HG02973 (cell line): ENCODE measurements at regions not wholly inside any gene's neighbourhood (a gene's known extent, or its start where the extent isn't known, plus 50 kb on each side); places are given as distances from the start of the nearest gene placed in this dataset.

ENCODE experiments used
- ATAC-seq: cut with Tn5 transposase; IDR thresholded peaks from one replicate; pipeline ENCODE4 v1.9.1; 2021; ENCODE audit warnings: moderate library complexity; ENCODE audit not compliant: unreplicated experiment

DNA sequence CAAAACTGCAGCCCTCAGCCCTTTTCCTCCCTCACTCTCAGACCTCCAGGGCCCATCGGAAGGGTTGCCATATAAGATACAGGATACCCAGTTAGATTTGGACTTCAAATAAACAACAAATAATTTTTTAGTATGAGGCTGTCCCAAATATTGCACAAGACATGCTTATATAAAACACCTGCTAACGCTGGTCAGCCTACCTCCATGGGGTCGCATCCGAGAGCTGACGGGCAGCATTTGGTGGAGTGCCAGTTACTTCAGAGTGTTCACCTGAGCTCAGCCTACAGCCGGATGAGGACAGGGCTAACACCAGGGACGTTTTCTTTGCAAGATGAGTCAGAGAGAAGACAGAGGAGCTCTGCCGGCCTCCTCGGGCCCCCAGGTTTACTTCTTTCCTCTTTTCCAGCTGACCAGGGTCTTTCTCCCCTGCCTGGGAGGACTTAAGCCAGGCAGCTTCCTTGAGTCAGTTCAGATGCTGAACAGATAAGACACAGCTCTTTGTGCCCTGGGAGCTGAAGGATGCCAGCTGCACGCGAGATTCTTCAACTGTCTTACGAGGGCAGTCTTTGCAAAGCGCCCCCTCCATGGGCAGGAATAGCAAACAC, 141.2 kb upstream of the KCNG1 start:
- no peak for ATAC-seq

- no peak for ATAC-seq
These were observed 139.1 kb upstream of the KCNG1 start for GRCh38 chr20:51162015-51162414.

DNA sequence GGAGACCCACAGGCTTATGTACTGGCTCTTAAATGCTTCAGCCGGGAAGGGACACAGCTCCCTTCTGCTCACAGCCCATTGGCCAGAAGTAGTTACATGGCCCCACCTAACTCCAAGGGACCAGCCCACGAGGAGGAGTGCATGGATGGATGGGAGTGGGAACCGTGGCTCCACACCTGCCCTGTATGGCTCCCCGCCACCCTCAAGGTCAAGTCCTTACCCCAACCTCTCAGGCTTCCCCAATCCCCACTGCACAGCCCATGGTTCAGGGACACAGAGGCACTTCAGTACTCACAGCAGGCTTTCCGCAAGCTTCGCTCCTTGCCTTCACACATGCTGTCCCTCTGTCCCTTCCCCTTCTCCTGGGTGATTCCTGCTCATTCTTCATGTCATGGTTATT, 137.9 kb upstream of the KCNG1 start:
- no peak for ATAC-seq

GRCh38 chr20:51159981-51160380, 137.1 kb upstream of the KCNG1 start:
- no peak for ATAC-seq

GRCh38 chr20:51159303-51159702, 136.4 kb upstream of the KCNG1 start:
- no peak for ATAC-seq

- ATAC-seq: no peak
These were observed 135.3 kb upstream of the KCNG1 start for GRCh38 chr20:51158226-51158625.

GRCh38 chr20:51156041-51156982, 133.4 kb upstream of the KCNG1 start:
- ATAC-seq: no peak

GRCh38 chr20:51154708-51155690, 132.1 kb upstream of the KCNG1 start:
- ATAC-seq: no peak

GRCh38 chr20:51153867-51154707, 131.2 kb upstream of the KCNG1 start:
- no peak for ATAC-seq

DNA sequence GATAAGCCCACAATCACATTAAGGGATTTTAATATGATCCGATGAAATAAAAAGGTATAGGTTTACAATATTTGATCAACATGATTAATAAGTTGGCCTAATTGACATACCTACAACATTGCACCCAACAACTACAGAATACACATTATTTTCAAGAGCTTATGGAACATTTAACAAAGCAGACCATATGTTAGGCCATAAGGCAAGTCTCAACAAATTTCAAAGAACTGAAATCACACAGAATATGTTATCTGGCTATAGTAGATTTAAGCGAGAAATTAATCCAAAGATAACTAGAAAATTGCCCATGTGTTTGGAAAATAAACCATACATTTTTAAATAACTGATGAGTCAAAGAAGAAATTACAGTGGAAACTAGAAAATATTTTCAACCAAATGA, 126.0 kb upstream of the KCNG1 start:
- no peak for ATAC-seq

GRCh38 chr20:51144476-51144875, 121.6 kb upstream of the KCNG1 start:
- ATAC-seq: no peak

GRCh38 chr20:51143652-51144051, 120.7 kb upstream of the KCNG1 start:
- ATAC-seq: no peak

- ATAC-seq: no peak
These were observed 119.5 kb upstream of the KCNG1 start for GRCh38 chr20:51142448-51142847.

- no peak for ATAC-seq
These were observed 117.8 kb upstream of the KCNG1 start for GRCh38 chr20:51140671-51141070.

DNA sequence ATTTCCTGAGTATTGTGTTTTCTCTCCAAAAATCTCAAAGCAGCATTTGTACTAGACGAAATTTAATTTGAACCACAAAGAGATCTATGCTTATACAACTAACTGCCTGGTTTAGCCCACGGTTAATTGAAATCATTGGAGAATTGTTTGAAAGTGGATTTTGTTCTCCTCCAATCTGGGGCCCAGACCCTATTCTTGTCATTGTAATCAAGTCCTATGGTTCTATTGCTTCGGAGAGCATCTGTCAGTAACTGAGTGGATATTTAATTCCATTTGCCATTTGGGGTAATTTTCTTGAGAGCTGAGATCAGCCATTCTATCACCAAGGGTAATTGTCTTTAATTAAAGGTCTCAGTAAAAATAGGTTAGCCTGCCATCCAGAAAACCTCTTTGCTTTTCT, 117.0 kb upstream of the KCNG1 start:
- no peak for ATAC-seq

GRCh38 chr20:51138576-51138975, 115.7 kb upstream of the KCNG1 start:
- ATAC-seq: no peak

GRCh38 chr20:51137461-51137860, 114.6 kb upstream of the KCNG1 start:
- no peak for ATAC-seq

DNA sequence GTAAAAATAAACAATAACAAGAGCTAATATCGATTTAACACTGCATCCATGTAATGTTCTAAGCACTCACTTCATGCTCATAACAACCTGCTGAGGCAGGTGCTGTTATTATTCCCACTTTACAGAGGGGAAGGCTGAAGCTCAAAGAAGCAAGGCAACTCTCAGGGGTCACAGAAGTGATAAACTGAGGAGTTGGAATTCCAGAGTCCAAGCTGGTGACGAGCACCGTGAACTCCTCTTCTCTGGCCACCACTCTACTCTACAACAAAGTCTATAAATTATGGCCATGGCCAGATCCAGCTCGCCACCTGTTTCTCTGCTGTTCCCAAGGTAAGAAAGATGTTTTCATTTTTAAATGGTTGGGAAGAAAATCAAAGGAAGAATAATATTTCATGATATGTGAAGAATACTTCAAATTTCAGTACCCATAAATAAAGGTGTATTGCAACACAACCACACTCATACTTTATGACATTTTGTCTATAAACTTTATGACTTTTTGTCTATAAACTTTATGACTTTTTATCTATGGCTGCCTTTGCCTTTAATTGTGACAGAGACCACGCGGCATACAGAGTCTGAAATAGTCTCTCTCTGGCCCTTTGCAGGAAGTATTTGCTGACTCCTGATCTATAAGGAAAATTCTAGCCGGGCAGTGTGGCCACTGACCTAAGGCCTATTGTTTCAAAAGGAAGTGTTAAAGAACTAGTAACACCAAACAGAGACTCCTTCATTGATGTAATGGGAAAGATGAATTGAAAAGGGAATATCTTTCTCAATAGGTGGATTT, 113.2 kb upstream of the KCNG1 start:
- no peak for ATAC-seq

DNA sequence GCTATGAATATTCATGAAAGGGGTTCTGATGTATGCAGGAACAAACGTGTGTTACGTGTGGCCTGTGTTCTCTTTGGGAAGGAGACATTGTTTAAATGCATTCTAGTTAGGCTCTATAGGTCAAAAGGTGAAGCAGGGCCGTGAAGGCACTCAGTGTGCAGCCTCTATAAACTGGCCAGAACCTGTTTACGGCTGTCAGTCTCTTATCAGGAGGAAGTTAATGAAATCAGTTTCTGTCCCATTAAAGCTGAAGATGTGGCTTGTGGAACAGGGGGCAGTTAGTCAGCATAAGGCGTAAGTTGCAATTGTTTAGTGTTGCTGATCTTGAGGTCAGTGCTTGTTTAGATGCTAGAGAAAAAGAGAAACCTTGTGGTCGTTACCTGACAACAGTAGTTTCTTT, 111.5 kb upstream of the KCNG1 start:
- no peak for ATAC-seq

- no peak for ATAC-seq
These were observed 109.4 kb upstream of the KCNG1 start for GRCh38 chr20:51132279-51132678.
